Stimulated activated CD8-positive, alpha-beta memory T cell treated with anti-CD3 and anti-CD28 coated beads, Interleukin-4, amount 100 ng/mL, for 48 hours (primary cell): ENCODE measurements at regions not wholly inside any gene's neighbourhood (a gene's known extent, or its start where the extent isn't known, plus 50 kb on each side); places are given as distances from the start of the nearest gene placed in this dataset.
"Not testable (repeated sequence)": the region's sequence is repeated elsewhere in the genome, so short reads cannot be mapped to it uniquely, and the experiment has no call there.

Experiments
- DNase-seq: peaks from one replicate; pipeline ENCODE4 v3.0.0-alpha.2; 2020

DNA sequence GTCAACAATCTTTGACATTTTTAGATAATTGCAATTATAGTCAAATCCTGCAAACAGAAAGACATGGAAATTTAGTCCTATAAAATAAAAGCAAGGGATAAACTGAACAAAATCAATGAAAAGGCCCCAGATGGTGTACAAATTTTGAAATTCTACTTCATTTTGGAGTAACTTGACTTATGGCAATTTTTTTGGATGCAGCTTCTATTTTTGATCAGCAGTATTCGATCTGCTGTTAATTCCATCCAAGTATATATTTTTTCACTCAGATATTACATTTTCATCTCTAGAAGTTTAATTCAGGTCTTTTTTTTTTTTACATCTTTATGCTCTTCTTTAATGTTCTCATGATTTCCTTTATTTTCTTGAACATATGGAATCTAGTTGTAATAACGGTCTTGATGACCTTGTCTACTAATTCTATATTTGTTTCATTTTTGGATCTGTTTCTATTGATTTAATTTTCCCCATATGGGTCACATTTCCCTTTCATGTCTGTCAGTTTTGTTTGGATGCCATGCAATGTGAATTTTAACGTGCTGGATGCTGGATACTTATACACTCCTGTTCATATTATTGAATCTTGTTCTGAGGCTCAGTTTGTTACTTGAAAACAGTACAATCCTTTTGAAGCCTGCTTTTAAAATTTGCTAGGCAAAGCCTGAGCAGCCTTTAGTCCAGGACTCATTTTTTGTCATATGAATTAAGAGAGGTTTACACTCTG lies 164.3 kb upstream of the FAM3C start:
- no peak for DNase-seq

DNA sequence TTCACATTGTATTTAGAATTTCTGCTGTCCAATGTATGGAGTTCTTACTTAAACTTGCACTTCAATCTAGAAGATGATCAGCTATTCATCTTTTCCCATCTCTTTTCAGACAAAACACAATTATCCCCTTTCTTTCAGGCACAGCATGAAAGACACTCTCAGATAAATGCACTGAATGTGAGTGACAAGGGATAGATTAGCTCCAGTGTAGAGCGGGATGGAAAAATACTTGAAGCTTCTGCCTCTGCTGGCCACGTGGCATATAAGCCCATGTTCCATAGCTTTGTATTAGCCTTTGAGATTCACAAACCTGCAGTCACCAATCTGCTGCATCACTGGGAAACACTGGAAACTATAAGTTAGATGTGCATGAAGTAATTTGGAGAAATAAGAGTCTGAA lies 162.2 kb upstream of the FAM3C start:
- no peak for DNase-seq

DNA sequence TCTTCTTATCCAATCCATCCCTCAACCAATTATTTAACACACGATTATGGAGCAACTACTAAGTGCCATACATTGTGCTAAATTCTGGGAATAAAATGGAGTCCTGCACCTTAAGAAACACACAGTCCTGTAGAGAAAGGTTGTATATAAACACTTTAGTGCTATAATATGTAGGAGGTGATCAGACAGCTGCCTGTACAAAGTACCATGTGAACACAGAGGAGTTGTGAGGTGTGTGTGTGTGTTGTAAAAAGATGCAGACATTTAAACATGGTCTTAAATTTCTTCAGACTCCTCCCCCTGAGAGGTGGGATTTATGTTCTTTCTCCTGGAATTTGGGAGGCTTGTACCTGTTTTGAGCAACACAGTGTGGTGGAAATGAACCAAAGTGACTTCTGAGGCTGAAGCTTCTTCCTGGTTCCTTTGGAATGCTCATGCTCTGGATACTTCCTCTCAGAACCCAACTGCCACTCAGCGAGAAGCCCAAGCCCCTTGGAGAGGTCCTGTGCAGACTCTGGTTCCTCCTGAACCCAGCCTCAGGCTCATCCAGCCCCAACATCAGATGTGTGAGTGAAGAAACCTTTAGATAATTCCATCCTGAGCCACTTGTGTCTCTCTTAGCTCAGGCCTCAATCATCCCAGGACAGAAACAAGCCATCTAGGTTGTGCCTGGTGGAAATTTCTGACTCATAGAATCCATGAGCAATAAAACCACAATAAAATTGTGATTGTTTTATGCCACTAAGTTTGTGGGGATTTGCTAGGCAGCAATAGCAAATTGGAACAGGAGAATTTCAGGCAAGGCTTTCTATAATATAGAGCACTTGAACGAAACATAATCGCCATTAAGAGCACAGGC lies 161.2 kb upstream of the FAM3C start:
- no peak for DNase-seq

DNA sequence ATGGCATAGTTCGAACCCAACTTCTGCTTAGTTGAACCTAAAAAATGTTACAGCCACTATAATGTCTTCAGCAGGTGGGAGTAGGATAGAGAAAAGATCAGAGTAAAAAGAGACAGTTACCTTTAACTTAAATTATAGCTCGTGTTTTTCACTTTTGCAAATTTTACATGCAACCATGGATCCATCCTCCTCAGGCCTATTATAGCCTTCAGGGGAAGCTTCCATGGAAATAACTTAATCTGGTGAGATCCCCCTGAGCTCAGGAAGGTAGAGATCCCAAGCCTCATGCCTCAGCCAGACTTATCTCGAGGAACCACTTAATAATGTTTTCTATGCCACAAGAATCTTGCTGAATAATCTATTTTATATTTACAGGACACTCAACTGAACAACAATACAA lies 159.4 kb upstream of the FAM3C start:
- DNase-seq = no peak

DNA sequence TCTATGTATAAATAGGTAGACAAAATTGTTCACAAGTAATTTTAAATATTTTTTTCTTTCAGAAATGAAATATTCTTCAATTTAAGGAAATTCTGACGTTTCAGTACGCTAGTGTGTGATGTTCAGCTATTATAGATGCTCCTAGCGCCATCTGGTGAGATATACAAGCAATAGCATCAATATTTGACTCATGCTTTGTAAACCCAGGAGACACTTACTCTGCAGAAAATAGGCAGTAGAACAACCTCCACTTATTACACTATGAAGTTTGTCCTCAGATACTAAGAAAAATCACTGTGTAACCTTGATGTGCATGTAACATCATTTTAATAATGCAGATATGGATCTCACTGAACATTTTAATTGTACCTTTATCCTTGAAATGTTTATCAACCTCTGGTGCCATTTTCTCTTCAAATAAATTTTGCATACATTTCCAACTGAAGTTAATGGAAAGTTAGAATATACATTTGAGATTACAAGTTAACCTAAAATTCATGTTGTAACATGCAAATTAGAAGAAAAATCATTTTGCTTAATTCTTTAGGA lies 151.5 kb upstream of the FAM3C start:
- no peak for DNase-seq

DNA sequence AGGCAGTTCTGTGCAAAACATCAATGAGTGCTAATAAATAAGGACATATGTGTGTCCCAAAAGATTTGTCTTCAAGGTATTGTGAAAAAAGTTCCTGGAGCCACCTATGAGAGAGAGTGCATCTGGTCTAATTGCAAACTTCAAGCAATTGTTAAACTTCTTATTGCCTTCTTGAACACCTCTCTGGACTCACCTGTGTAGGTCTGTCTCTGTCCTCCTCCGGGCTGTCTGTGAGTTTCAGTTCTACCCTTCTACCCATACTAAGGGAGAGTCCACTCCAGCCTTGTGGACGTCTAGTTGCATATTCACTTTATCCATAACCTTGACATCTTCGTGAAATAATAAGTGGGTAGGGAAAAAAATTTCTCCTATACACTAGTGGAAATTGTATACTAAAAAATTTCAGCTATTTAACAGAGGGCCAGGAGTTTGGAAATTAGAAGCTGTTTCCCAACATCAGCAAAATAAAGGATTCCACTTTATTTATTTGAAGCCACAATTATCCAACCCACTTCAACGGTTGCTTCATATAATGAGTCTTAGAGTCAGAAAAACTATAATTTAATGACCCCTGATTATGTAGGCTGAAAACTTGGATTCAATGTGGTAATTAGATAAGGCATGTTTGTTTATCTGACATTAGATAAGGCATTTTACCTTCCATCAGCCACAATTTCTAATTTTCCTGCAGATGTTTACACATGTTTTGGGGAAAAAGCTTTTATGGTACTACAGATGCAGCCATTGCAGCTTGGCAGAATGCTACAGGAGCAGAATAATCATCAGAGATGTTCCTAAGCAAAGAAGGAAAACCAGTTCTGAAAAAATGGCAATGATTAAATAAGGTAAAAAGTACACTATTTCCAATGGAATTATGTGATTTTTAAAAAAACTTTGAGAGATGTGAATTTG lies 150.8 kb upstream of the FAM3C start:
- no peak for DNase-seq

DNA sequence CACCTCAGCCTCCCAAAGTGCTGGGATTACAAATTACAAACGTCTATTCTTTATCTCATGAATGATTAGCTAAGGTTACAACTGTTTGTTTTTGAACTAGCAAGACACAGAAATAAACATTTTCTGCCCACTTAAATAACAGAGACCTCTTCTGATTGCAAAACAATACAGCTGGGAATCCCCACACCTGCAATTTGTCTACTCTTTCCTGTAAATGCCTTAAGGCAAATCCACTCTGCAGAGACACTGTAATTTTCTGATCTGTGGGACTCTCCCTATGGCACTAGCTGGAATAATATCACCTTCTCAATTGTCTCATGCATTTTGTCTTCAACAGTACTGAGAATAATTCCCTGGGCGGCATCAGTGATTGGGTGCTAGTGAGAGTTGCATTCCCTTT lies 149.3 kb upstream of the FAM3C start:
- no peak for DNase-seq

DNA sequence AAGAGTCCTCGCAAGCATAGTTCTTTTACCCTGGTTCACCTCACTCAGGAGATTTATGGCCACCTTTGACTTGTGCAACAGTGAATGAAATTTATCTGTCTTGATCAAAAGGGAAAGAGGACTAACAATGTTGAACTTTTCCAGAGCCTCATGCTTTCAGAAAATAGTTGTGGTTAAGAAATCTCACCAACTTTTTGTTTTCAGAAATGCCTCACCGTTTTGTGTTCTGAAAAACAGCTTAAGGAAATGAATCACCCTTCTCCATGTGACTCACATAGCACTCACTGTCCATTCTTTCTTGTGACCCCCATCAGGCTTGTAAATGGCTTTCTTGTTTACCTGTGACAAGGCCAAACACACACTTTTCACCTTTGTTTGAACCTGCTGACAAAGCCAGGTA lies 148.6 kb upstream of the FAM3C start:
- no peak for DNase-seq

DNA sequence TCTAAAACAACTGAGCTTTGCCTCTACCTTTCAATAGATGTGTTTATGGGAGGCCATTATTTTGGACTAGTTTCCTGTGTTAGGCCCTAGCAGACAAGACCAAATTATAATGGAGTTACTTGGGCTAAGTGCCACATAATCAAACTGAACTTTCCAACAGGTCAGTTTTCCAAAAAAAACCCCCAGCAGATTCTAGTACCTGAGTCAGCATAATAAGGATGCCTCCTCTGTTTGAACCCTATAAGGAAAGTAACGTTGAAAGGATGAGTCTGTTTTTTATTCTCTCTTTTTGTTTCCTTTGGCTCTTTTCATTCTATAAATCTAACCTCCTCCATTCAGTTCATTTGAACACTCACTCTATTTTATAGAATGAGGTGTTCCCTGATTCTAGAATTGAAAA lies 148.1 kb upstream of the FAM3C start:
- no peak for DNase-seq

DNA sequence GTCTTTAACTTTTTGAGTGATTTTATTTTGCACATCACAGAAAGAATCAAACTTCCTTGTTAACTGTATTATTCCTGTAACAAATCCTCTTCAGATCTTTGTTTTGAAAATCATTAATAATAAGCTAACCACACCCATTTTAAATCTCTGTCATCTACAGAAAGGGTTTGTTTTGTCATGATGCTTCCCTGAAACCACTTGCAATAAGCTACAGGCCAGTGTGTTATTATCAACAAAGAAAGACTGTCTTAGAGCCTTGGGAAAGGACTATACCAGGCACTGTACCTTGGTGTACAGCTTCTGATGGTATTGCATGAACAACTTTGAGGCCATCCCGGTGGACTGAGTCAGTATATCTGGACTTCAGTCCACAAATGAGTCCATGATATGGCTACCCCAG lies 145.3 kb upstream of the FAM3C start:
- DNase-seq = no peak

DNA sequence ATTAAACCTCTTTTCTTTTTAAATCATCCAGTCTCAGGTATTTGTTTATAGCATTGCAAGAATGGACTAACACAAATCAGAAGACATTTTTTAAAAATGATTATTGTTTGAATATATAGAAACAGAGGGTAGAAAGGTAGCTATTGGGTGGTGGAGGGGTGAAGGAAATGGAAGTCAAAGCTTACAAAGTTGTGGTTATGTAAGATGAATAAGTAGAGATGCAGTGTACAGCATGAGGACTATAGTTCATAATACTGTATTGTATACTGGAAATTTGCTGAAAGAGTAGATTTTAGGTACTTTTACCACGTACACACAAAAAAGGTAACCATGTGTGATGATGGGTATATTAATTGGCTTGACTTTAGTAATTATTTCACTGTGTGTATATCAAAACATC lies 144.0 kb upstream of the FAM3C start:
- DNase-seq = no peak

DNA sequence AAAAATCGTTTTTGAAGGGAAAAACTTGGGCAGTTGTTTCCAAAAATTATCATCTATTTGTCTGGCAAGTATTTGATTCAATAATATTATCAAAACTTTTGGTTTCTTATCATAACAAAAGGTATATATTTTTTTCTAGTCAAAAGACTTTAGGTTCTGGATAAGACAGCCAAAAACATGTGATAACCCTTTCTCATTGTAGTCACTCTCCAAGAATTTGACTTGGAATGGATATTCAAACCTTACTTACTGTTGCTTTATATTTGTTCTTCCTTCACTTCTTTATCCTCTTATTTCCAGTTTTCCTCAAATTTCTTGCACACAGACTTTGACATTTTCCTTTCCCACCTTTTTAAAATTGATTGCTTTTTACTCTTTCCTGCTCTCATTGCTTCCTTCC lies 140.9 kb upstream of the FAM3C start:
- no peak for DNase-seq

DNA sequence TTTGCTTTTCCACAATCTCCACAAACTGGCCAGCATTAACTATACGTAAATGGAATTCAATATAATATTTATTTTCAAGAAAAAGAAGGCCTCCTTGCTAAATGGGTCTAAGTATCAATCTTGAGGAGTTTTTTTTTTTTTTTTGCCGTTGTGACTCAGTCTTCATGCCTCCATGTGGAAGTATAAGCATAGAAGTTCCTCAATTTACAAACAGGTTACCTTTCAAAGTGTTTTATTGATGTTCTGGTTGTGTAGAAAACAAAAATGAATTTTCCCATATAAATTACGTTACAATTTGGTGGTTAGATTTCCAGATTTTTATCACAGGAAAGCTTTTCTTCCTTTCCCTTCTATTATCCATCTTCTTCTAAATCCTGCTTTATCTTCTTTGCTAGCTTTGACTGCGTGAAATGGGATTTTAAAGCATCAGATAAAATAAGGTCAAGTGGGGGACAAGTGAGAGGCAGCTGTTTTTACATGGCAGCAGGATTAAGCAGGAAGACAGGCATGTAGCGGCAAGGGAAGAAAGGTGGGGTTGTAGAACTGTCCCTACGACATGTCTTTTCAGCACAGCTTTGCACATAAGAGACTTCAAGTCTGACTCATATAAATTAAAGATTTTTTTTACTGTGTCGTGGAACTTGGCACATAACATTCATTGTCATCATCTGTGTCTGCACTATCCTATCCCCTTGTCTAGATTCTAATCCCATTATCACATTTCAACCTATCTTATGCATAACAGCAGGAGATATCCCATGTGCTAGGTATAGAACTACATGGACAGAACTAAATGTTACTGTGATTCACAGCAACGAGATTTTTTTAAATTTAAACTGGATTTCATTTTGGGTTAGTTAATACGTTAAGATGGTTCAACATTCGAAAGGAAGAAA lies 135.3 kb upstream of the FAM3C start:
- no peak for DNase-seq

DNA sequence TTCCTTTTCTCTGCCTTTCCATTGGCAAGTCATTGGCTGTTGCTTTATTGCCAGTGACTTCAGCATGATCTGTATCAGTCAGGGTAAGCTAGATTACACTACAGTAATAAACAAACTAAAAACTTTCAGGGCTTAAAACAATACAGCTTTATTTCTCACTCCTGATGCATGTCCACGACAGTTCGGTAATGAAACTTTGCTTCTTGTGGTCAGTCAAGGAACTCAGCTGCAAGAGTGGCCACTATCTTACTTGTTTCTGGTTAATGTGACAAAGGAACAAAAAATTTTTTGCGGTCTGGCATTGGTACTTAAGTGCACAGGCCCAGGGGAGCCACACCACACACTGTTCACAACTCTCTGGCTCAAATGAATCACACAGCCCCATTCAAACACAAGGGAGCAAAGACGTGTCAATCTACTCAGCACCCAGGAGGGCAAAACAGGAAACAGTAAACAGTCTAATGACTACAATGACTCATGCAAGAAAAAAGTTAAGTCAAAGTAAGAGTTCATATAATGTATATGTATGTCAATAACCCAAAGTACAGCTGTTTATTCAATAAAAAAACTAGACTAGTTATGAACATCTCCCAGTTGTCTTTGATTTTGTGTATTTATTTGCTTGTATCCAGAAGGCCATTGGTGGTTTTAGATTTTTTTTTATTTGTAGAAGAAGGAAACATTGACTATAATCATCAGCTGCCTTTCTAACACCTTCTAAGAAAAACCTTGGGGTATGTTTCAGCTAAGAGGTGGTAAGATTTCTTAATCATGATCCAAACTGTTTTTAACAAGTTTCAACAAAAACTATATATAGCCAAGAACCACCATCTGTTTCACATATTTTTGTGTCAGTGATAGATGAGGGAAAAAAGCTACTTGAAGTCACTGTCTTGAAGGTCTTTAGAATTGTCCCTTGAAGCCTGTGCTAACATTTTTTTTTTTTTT lies 134.4 kb upstream of the FAM3C start:
- peak; percentile 62 for DNase-seq

DNA sequence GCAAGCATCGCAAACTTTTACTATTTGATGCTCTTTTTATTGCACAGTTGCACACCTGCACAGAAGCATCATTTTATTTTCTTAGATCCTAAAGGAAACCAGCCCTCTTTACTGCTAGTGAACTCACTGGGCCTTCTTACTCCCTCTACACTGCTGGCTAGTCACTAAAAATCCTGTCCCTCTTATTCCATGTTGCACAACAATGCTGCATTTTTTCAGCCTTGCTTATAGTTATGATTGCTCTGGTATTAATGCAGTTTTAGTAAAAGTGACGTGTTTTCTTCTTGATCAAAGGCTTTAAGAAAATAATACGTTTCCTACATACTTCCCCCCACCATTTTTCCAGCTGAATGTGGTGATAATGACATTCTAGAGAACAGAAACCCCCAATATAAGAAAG lies 132.9 kb upstream of the FAM3C start:
- DNase-seq = no peak

DNA sequence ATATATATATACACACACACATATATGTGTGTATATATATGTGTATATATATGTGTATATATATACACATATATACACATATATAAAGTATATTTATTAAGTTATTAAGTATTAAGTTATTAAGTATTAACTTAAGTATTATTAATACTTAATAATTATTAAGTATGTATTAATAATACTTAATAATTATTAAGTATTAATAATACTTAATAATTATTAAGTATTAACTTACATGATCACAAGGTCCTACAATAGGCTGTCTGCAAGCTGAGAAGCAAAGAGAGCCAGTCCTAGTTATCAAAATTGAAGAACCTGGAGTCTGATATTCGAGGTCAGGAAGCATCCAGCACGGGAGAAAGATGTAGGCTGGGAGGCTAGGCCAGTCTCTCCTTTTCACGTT lies 130.1 kb upstream of the FAM3C start:
- not testable (repeated sequence) for DNase-seq

DNA sequence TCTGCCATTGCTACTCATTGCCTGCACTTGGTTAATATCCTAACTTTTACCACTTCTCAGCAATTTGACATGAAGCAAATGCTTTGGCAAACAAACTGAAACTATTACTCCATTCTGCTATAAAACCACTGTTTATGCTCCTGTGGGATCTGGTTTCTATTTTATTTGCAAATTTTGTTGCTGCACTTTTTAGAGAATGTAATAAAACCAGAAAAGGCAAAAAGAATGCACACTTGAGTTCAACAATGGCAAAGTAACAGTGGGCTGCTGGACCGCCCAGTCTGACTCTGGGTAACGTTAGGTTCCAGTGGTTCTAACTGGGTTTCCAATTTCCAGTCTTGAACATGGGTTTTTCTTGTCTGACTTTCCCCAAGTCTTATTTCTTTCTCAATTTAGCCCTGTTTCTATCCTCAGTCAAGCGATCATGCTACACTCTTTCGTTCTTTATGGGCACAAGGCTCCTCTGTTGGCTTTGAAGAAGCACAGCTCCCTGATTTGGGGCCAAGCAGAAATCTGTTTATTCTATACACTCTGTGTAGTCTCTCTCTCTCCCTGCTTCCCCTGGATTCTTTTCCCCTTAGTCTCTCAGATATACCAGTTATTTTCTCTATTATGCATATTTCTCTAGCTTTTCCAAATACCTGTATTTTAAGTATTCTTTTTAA lies 129.2 kb upstream of the FAM3C start:
- DNase-seq = no peak

DNA sequence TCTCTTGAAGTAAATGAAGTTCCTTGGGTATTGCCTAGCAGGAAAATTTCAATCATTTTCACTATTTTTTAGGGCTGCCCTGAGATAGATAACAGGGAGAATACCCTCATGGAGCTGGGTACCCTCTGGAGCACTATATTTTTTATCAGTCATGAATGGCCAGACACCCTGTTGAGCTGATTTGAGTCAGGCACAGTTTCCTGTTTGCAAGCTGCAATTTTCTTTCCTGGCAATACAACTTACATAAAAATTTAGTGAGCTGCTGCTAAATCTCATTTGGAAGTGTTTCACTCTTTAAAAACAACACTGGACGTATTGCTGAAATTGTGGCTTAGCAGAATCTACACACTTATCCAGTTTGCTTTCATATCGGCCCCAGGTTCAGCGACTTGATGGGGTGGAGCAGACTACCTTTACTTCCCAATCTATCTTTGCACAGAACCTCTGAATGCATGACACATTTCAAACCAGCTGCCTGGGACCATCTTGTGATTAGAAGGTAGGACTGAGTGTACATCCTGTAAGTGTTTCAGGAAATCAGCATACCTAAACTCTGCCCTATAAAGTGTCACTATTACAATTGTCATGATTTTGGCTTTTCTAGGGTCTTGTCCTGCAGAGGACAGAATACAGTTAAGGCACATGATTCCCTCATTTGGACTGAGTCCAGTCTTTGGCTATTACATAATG lies 125.7 kb upstream of the FAM3C start:
- no peak for DNase-seq

DNA sequence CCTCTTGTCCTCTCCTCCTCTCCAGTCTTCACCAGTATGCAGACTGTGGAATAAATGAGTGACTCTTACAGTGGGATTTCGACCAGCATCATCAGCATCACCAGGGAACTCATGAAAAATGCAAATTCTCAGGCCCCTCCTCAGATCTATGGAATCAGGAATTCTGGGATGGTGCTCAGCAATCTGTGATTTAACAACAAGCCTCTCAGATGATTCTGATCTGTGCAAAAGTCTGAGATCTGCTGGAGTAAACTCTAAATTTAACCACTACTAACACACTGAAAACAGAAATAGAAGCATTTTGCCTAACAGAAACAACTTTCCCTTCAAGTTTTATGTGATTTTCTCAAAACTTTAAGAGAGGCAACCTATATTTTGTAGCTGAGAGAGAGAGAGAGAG lies 124.8 kb upstream of the FAM3C start:
- DNase-seq = no peak
